H9 (cell line): ENCODE measurements at regions not wholly inside any gene's neighbourhood (a gene's known extent, or its start where the extent isn't known, plus 50 kb on each side); places are given as distances from the start of the nearest gene placed in this dataset.
A peak's percentile ranks its signal among the peaks of the same experiment; 100 is the strongest.

ENCODE experiments used
- DNase-seq: peaks from one replicate; pipeline ENCODE4 v3.0.0-alpha.2; 2017
- H2AFZ ChIP-seq: one replicate; pipeline ENCODE4 v1.6.1; 2013; ENCODE audit warnings: mild to moderate bottlenecking, low read length, control low read depth, moderate library complexity
- H2AK5ac ChIP-seq: 2 replicates; pipeline ENCODE4 v1.6.1; 2013; ENCODE audit warnings: low read length, control low read depth, mixed read lengths; ENCODE audit not compliant: insufficient read length
- H2BK120ac ChIP-seq: one replicate; pipeline ENCODE4 v1.6.1; 2013; ENCODE audit warnings: low read depth, mild to moderate bottlenecking, low read length, control low read depth, inconsistent platforms; ENCODE audit not compliant: poor library complexity, severe bottlenecking
- H2BK12ac ChIP-seq: 2 replicates; pipeline ENCODE4 v1.6.1; 2013; ENCODE audit warnings: low read length, control low read depth, mixed read lengths, low read depth; ENCODE audit not compliant: insufficient read length
- H2BK15ac ChIP-seq: 2 replicates; pipeline ENCODE4 v1.6.1; 2013; ENCODE audit warnings: low read depth, low read length, control low read depth
- H2BK20ac ChIP-seq: one replicate; pipeline ENCODE4 v1.6.1; 2013; ENCODE audit warnings: low read depth, mild to moderate bottlenecking, low read length, control low read depth, inconsistent platforms; ENCODE audit not compliant: poor library complexity, severe bottlenecking
- H2BK5ac ChIP-seq: 2 replicates; pipeline ENCODE4 v1.6.1; 2013; ENCODE audit warnings: low read length, control low read depth, mixed read lengths; ENCODE audit not compliant: insufficient read length
- H3K14ac ChIP-seq: 2 replicates; pipeline ENCODE4 v1.6.1; 2013; ENCODE audit warnings: low read length, control low read depth; ENCODE audit not compliant: insufficient read depth
- H3K18ac ChIP-seq: 2 replicates; pipeline ENCODE4 v1.6.1; 2013; ENCODE audit warnings: low read depth, mild to moderate bottlenecking, mixed read lengths, low read length, control low read depth; ENCODE audit not compliant: insufficient read length
- H3K23ac ChIP-seq: 2 replicates; pipeline ENCODE4 v1.6.1; 2013; ENCODE audit warnings: low read length, control low read depth, mixed read lengths, low read depth; ENCODE audit not compliant: insufficient read length
- H3K23me2 ChIP-seq: 2 replicates; pipeline ENCODE4 v1.6.1; 2013; ENCODE audit warnings: low read depth, mild to moderate bottlenecking, mixed read lengths, low read length, control low read depth; ENCODE audit not compliant: insufficient read length, poor library complexity, severe bottlenecking
- H3K27ac ChIP-seq: 2 replicates; pipeline ENCODE4 v1.5.1; 2013; ENCODE audit warnings: low read length, control low read depth, mixed read lengths, low read depth; ENCODE audit not compliant: insufficient read length
- H3K27me3 ChIP-seq: 2 replicates; pipeline ENCODE4 v1.6.1; 2013; ENCODE audit warnings: low read length, control low read depth, inconsistent platforms; ENCODE audit not compliant: insufficient read depth
- H3K4ac ChIP-seq: 2 replicates; pipeline ENCODE4 v1.6.1; 2013; ENCODE audit warnings: low read depth, mild to moderate bottlenecking, control low read depth, inconsistent platforms, low read length, moderate library complexity
- H3K4me1 ChIP-seq: 2 replicates; pipeline ENCODE4 v1.6.1; 2013; ENCODE audit warnings: low read length, control low read depth, inconsistent platforms; ENCODE audit not compliant: insufficient read depth
- H3K4me2 ChIP-seq: 2 replicates; pipeline ENCODE4 v1.6.1; 2013; ENCODE audit warnings: low read length, control low read depth, mixed read lengths; ENCODE audit not compliant: insufficient read length, insufficient read depth
- H3K56ac ChIP-seq: 2 replicates; pipeline ENCODE4 v1.6.1; 2013; ENCODE audit warnings: low read depth, mild to moderate bottlenecking, mixed read lengths, low read length, control low read depth; ENCODE audit not compliant: insufficient read length
- H3K79me1 ChIP-seq: 2 replicates; pipeline ENCODE4 v1.6.1; 2013; ENCODE audit warnings: low read depth, mild to moderate bottlenecking, moderate library complexity, low read length, control low read depth, inconsistent platforms; ENCODE audit not compliant: insufficient read depth, poor library complexity, severe bottlenecking
- H3K79me2 ChIP-seq: 2 replicates; pipeline ENCODE4 v1.6.1; 2013; ENCODE audit warnings: low read length, control low read depth, inconsistent platforms; ENCODE audit not compliant: insufficient read depth
- H3K9ac ChIP-seq: 2 replicates; pipeline ENCODE4 v1.6.1; 2013; ENCODE audit warnings: low read length, control low read depth, mixed read lengths; ENCODE audit not compliant: insufficient read length; ENCODE audit errors: extremely low read depth
- H3K9me3 ChIP-seq: one replicate; pipeline ENCODE4 v1.6.1; 2013; ENCODE audit warnings: low read depth, low read length, inconsistent platforms; ENCODE audit not compliant: control insufficient read depth
- H3T11ph ChIP-seq: one replicate; pipeline ENCODE4 v1.6.1; 2013; ENCODE audit warnings: mild to moderate bottlenecking, low read length, control low read depth, inconsistent platforms
- H4K20me1 ChIP-seq: one replicate; pipeline ENCODE4 v1.6.1; 2013; ENCODE audit not compliant: control insufficient read depth, insufficient read length, insufficient read depth
- H4K5ac ChIP-seq: 2 replicates; pipeline ENCODE4 v1.6.1; 2013; ENCODE audit warnings: low read depth, mild to moderate bottlenecking, mixed read lengths, low read length, control low read depth; ENCODE audit not compliant: insufficient read length
- H4K8ac ChIP-seq: replicated peaks from 2 replicates; pipeline ENCODE4 v1.6.1; 2013; ENCODE audit warnings: low read length, control low read depth, mixed read lengths, low read depth; ENCODE audit not compliant: insufficient read length
- H4K91ac ChIP-seq: 2 replicates; pipeline ENCODE4 v1.6.1; 2013; ENCODE audit warnings: low read depth, mild to moderate bottlenecking, moderate library complexity, mixed read lengths, low read length, control low read depth; ENCODE audit not compliant: insufficient read length
- H3K27ac Mint-ChIP-seq, 3 experiments: 2 replicates in 2 of 3; 3 replicates in 1 of 3; pipeline ENCODE4 v1.8.0; 2020 to 2021; ENCODE audit warnings: mixed read lengths in 3 of 3, mild to moderate bottlenecking in 1 of 3, moderate library complexity in 1 of 3
- H3K27me3 Mint-ChIP-seq: 2 replicates; pipeline ENCODE4 v1.8.0; 2021; ENCODE audit warnings: low read depth, mild to moderate bottlenecking, moderate library complexity, mixed read lengths
- H3K36me3 Mint-ChIP-seq, 3 experiments: 2 replicates in 2 of 3; 3 replicates in 1 of 3; pipeline ENCODE4 v1.8.0; 2020 to 2021; ENCODE audit warnings: low read depth in 3 of 3, mixed read lengths in 3 of 3; ENCODE audit not compliant: insufficient read depth in 1 of 3
- H3K4me1 Mint-ChIP-seq, 2 experiments: 2 replicates each; pipeline ENCODE4 v1.8.0; 2020; ENCODE audit warnings: mixed read lengths in 2 of 2
- H3K4me3 Mint-ChIP-seq, 2 experiments: 2 replicates in 1 of 2; 3 replicates in 1 of 2; pipeline ENCODE4 v1.8.0; 2020 to 2021; ENCODE audit warnings: mild to moderate bottlenecking in 2 of 2, mixed read lengths in 2 of 2, moderate library complexity in 1 of 2
- H3K9me3 Mint-ChIP-seq, 2 experiments: 2 replicates in 1 of 2; 3 replicates in 1 of 2; pipeline ENCODE4 v1.8.0; 2020; ENCODE audit warnings: mild to moderate bottlenecking in 2 of 2, mixed read lengths in 2 of 2, moderate library complexity in 1 of 2
- CTCF ChIP-seq: fragments of 200-600 bp; sonication (generic); conservative IDR thresholded peaks from 3 replicates; pipeline ENCODE4 v1.8.0; 2021; ENCODE audit warnings: antibody characterized with exemption, mild to moderate bottlenecking
- WGBS: extraction: QIAGEN DNeasy Blood & Tissue Kit; methylation state at CpG from one replicate; pipeline ENCODE4 v1.1.7; 2013; ENCODE audit warnings: missing lambda C conversion rate, low lambda C conversion rate, mixed read lengths; ENCODE audit not compliant: insufficient read length; ENCODE audit errors: extremely low coverage; 5-methylcytosine and 5-hydroxymethylcytosine counted together

GRCh38 chr7:130814778-130815335 is 80.8 kb upstream of the KLF14 start:
- no peaks in the 10 kb centered on the region for H3K36me3 Mint-ChIP-seq
- Histone ChIP-seq H2AFZ (no peak overlapping the region), H2BK12ac (no peak overlapping the region)

More at GRCh38 chr7:130814778-130815335, 80.8 kb upstream of the KLF14 start:
- Histone ChIP-seq H3K23me2 (no peaks in the 10 kb centered on the region), H4K20me1 (no peaks in the 10 kb centered on the region), H3K23ac (no peak overlapping the region), H2BK120ac (no peak overlapping the region), H3K56ac (no peak overlapping the region), H2BK5ac (no peak overlapping the region), H3K9ac (no peak overlapping the region), H3K79me2 (no peaks in the 10 kb centered on the region), H3K4me2 (no peak overlapping the region), H4K91ac (no peak overlapping the region), H3K27me3 (no peaks in the 10 kb centered on the region), H2BK15ac (no peak overlapping the region), H3K79me1 (no peaks in the 10 kb centered on the region), H3T11ph (no peak overlapping the region), H3K4ac (no peak overlapping the region), H4K8ac (no peak overlapping the region), H3K4me1 (no peaks in the 10 kb centered on the region), H3K14ac (no peak overlapping the region), H2AK5ac (no peak overlapping the region), H3K18ac (no peak overlapping the region), H3K27ac (no peak overlapping the region), H2BK20ac (no peak overlapping the region), H4K5ac (no peak overlapping the region), H3K9me3 (no peaks in the 10 kb centered on the region)
- peak; percentile 73 for TF ChIP-seq CTCF
- no peak overlapping the region for H3K27ac Mint-ChIP-seq
- H3K27me3 Mint-ChIP-seq, result no peaks in the 10 kb centered on the region
- no peaks in the 10 kb centered on the region for H3K4me1 Mint-ChIP-seq
- no peak for DNase-seq
- peaks cover 0 to 4% of the 10 kb centered on the region in 2 experiments; a peak in 1 of 5 replicates for H3K9me3 Mint-ChIP-seq
- WGBS, result no CpG with 5 or more reads among the region's 2 CpGs
- no peak overlapping the region for H3K4me3 Mint-ChIP-seq
